ENCODE measurements at regions not wholly inside any gene's neighbourhood (a gene's known extent, or its start where the extent isn't known, plus 50 kb on each side); places are given as distances from the start of the nearest gene placed in this dataset.

DNA sequence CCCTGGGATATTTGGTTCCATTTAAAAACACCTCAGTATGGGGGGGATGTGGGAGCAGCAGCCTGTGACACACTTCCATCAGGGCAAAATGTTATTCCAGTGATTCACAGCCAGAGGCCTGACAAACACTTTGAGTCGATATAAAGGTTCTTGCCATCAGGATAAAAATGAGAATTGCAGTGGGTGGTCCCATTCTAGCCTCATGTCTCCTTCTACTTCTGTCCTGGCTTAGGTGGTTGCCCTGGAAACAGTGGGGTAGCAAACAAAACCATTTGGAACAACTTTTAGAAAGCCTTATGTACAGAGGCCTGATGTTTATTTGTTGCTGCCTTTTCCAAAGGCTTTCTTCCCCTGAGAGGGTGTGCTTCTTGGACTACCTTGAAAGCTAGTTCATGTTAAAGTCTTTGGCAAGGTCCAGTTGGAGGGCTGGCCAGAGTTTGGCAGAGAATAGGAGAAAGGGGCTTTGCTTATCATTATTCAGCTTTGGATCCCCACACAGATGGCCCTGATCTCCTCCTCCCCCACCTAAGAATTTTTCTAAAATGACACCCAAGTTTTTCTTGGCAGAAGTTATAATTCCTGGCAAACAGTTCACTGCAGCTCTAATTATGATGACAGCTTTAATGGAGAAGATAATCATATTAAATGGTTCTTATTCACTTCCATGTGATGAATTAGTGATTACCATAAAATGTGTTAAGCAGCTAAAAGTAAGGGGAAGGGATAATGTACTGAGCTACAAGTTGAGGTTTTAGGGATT, 84.2 kb upstream of the ZNF280D start:
- no peak overlapping the region for H3K27ac ChIP-seq
- no peak for DNase-seq
- intact Hi-C loops (cut with DNase I; ENCODE audit: low total_unique reads): no loop called here

GRCh38 chr15:56816781-56817180, 83.5 kb upstream of the ZNF280D start:
- no peaks in the 10 kb centered on the region for H3K36me3 ChIP-seq
- H3K27ac ChIP-seq: no peak overlapping the region
- no peaks in the 10 kb centered on the region for H3K9me3 ChIP-seq
- DNase-seq: no peak
- H3K4me3 ChIP-seq: no peak overlapping the region
- intact Hi-C loops (cut with DNase I; ENCODE audit: low total_unique reads): no loop called here
- H3K4me1 ChIP-seq: peaks cover 0 to 13% (median 9%) of the 10 kb centered on the region in 4 donors
- H3K27me3 ChIP-seq: no peaks in the 10 kb centered on the region
- no peak for TF ChIP-seq CTCF (IDR thresholded peaks at IDR 0.05)

More for the DNA sequence above, 84.2 kb upstream of the ZNF280D start:
- Histone ChIP-seq H3K4me3 (no peak overlapping the region), H3K27me3 (no peaks in the 10 kb centered on the region), H3K36me3 (no peaks in the 10 kb centered on the region), H3K9me3 (no peaks in the 10 kb centered on the region), H3K4me1 (peaks cover 0 to 18% (median 12%) of the 10 kb centered on the region in 4 donors)
- TF ChIP-seq CTCF (IDR thresholded peaks at IDR 0.05): no peak

- H3K36me3 ChIP-seq: no peaks in the 10 kb centered on the region
- no peak overlapping the region for H3K4me3 ChIP-seq
- no peak for TF ChIP-seq CTCF (IDR thresholded peaks at IDR 0.05)
- peaks cover 0 to 12% (median 9%) of the 10 kb centered on the region in 4 donors for H3K4me1 ChIP-seq
- H3K27ac ChIP-seq: no peak overlapping the region
- no peaks in the 10 kb centered on the region for H3K27me3 ChIP-seq
- intact Hi-C loops (cut with DNase I; ENCODE audit: low total_unique reads): no loop called here
- DNase-seq: no peak
- no peaks in the 10 kb centered on the region for H3K9me3 ChIP-seq
Observed at GRCh38 chr15:56815247-56815646, 81.9 kb upstream of the ZNF280D start.

GRCh38 chr15:56814429-56814828, 81.1 kb upstream of the ZNF280D start:
- DNase-seq: no peak
- no peak for TF ChIP-seq CTCF (IDR thresholded peaks at IDR 0.05)
- H3K9me3 ChIP-seq: no peaks in the 10 kb centered on the region
- no peaks in the 10 kb centered on the region for H3K27me3 ChIP-seq
- no peaks in the 10 kb centered on the region for H3K36me3 ChIP-seq
- no peak overlapping the region for H3K27ac ChIP-seq
- intact Hi-C loops (cut with DNase I; ENCODE audit: low total_unique reads): no loop called here
- H3K4me3 ChIP-seq: no peak overlapping the region
- H3K4me1 ChIP-seq: peaks cover 0 to 12% (median 9%) of the 10 kb centered on the region in 4 donors

GRCh38 chr15:56813995-56814394, 80.7 kb upstream of the ZNF280D start:
- Histone ChIP-seq H3K27me3 (no peaks in the 10 kb centered on the region), H3K9me3 (no peaks in the 10 kb centered on the region), H3K4me3 (no peak overlapping the region), H3K36me3 (no peaks in the 10 kb centered on the region), H3K4me1 (peaks cover 0 to 12% (median 9%) of the 10 kb centered on the region in 4 donors), H3K27ac (no peak overlapping the region)
- intact Hi-C loops (cut with DNase I; ENCODE audit: low total_unique reads): no loop called here
- no peak for DNase-seq
- no peak for TF ChIP-seq CTCF (IDR thresholded peaks at IDR 0.05)
